SH-SY5Y (cell line): ENCODE measurements at regions not wholly inside any gene's neighbourhood (a gene's known extent, or its start where the extent isn't known, plus 50 kb on each side); places are given as distances from the start of the nearest gene placed in this dataset.

ENCODE experiments used
- GATA2 ChIP-seq: IDR thresholded peaks from 2 replicates; pipeline ENCODE4 v1.6.1; 2011; ENCODE audit warnings: mild to moderate bottlenecking, low read depth, low read length
- GATA3 ChIP-seq: IDR thresholded peaks from 2 replicates; pipeline ENCODE4 v1.6.1; 2011; ENCODE audit warnings: low read depth, mild to moderate bottlenecking, low read length, moderate library complexity

GRCh38 chr6:115592025-115592424, 468.7 kb downstream of the FRK start:
- TF ChIP-seq GATA2: no peak
- no peak for TF ChIP-seq GATA3
